HG03135 (cell line): ENCODE measurements at regions not wholly inside any gene's neighbourhood (a gene's known extent, or its start where the extent isn't known, plus 50 kb on each side); places are given as distances from the start of the nearest gene placed in this dataset.
A peak's percentile ranks its signal among the peaks of the same experiment; 100 is the strongest.

ENCODE experiments used
- ATAC-seq: cut with Tn5 transposase; IDR thresholded peaks from one replicate; pipeline ENCODE4 v1.9.1; 2021; ENCODE audit warnings: mild to moderate bottlenecking, moderate library complexity; ENCODE audit not compliant: unreplicated experiment

DNA sequence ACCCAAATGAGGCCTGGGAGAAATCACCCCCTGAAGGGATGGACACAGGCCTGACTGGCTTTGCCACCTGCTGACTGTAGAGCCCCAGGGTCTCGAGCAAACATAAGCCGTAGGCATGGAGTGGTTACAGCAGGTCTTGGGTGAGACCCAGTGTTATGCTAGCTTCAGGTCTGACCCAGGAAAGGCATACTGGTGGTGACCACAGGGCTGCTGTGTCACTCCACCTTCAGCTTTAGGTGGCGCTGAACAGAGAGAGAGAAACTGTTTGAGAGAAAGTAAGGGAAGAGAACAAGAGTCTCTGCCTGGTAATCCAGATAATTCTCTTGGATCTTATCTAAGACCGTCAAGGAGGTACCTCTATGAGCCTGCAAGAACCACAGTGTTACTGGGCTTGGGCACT is 1544.2 kb upstream of the TMEFF2 start:
- no peak for ATAC-seq

GRCh38 chr2:193712912-193713311 is 1518.2 kb upstream of the TMEFF2 start:
- no peak for ATAC-seq

- ATAC-seq = no peak
Observed at GRCh38 chr2:193703411-193703810, 1508.7 kb upstream of the TMEFF2 start.

DNA sequence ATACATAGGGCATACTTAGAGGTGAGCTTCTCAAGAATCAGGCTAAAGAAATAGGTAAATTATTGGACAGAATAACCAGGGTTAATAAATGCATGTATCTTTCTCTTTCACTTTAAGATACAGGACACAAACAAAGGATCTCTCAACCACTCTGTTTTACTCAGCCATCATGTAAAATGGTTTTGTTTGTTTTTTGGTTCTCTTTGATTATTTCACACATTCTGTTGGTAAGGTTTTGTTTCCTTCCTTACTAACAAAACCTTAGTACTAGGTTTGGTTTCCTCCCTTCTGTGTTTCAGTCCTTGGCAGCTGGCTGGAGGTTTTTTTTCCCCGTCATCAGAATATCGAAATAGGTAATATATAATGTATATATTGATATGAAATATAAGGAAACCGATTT is 1506.8 kb upstream of the TMEFF2 start:
- ATAC-seq = no peak

DNA sequence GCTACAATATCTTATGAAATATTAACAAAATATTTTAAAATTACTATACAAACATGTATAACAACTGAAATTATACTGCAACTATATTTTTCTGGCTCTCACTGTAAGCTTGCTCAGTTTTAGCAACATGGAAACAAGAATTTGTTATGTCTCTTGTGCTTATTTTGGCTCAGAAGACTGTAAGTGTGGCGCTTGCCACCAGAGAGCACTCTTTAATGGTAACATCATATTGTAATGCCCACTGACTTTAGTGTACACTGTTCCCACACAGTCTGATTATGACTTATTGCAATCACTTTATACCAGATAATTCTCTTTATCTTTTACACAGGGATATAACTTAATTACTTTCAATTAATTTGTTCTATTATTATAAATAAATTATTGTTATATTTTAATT is 1500.6 kb upstream of the TMEFF2 start:
- no peak for ATAC-seq

GRCh38 chr2:193693758-193694157 is 1499.0 kb upstream of the TMEFF2 start:
- ATAC-seq = no peak

DNA sequence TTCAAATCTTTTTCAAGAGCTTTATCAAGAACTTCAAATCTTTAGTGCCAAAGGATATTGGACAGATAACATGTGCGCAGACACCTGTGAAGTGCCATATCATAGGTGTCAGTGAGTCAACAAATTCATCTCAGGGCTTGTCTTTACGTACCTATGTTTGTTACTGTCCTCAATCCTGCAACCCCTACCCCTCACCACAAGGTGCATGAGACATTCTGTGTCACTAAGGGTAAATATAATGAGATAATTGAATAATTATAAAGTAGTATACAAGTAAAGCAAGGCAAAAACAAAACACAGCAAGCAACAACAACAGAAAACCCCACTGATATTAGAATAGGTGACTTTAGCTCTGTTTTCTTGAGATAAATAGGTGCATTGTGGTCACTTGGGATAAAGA is 1495.8 kb upstream of the TMEFF2 start:
- ATAC-seq = no peak

- ATAC-seq = no peak
Observed at GRCh38 chr2:193687195-193687594, 1492.5 kb upstream of the TMEFF2 start.

DNA sequence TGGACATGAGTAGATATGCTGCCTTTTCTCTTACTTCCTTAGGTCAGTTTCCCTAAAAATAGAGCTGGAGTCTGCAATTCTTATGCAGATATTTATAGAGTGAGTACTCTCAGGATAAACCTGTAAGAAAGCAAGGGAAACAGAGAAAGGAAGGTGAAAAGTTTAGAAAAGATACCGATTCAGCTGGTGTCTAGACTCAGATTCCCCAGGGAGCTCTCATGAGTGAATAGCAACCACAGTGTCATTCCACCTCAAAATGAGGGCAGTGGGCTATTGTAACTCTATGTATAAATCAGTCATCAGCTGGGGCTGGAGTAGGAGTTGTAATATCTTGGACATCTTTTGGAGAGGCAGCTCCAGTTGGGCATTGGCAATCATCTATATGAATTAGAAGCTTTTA is 1485.1 kb upstream of the TMEFF2 start:
- ATAC-seq = no peak

DNA sequence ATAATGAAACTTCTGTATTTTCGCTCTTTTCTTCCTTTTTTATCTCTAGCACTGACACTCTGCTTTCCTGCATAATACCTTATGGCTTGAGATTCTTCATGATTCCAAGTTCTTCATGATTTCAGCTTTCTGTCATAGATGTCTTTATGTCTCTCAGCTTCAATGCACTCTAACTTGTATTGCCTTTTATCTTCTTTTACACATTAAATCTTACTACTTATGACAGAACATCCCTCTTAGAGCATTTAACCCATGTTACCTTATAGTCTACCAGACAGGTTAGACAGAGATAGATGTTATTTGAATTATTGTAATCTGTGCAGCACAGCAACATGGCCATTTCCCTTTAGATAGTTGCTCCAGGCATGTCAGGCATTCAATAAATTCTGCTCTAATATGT is 1475.7 kb upstream of the TMEFF2 start:
- ATAC-seq = no peak

DNA sequence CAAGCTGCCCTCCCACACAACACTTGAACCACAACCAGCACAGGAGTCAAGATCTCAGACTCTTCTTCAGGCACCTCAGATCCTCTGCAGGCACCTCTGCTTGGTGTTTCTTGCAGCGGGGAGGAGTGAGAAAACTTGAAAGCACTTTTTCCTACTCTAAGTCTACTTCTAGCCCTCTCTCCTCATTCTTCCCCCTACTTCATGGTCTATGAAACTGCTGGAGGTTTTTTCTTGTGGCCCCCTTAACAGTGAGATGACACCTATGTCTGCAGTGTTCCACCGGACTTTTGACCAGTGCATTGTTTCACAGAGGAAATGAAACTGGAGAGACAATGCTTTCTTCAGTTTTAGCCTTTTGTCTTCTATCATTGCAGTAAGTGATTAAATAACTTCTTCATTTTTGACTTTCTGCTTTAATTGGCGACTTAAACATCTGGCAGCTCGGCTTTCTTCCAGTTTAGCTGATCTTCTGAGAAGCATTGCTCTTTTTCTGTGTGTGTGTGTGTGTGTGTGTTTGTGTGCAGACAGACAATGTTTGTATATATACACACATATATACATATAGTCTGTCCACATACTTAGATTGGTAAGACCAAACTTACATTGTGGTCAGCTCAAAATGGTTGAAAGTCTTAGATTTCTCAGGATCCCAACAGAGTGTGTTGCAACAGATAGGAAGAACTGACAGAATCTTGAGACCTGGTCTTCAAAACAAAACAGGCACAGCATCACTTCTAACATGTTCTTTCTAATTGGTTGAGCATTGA is 1474.0 kb upstream of the TMEFF2 start:
- ATAC-seq = no peak

GRCh38 chr2:193627927-193628272 is 1433.2 kb upstream of the TMEFF2 start:
- no peak for ATAC-seq

DNA sequence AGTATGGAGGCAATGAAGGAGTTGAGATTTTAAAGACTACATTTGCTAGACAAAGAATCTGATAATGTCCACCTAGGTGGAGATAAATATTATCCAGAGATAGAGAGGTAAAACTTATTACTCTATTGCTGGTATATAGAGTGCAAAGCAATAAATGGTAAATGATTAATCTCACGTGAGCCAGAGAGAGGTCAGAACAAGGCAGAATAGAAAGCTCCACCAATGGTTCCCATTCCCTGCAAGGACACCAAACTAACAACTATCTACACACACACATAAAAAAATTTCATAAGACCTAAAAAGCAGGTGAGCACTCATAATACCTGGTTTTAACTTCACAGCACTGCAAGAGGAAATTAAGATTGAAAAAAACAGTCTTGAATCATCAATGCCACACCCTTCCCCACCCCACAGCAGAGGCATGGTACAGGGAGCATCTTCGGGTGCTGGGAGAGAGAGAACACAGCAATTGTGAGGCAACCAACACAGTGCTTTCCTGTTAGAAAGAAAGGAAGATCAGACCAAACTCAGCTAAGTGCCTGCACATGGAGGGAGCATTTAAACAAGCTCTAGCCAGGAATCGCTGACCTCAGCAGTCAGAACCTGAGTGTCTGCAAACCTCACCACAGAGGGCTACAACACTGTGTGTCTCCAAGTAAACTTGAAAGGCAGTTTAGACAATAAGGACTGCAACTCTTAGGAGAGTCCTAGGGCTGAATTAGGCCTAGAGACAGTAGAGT is 1432.6 kb upstream of the TMEFF2 start:
- no peak for ATAC-seq

- no peak for ATAC-seq
Observed at GRCh38 chr2:193608451-193608850, 1413.7 kb upstream of the TMEFF2 start.

- ATAC-seq = no peak
Observed at GRCh38 chr2:193590831-193591230, 1396.1 kb upstream of the TMEFF2 start.

DNA sequence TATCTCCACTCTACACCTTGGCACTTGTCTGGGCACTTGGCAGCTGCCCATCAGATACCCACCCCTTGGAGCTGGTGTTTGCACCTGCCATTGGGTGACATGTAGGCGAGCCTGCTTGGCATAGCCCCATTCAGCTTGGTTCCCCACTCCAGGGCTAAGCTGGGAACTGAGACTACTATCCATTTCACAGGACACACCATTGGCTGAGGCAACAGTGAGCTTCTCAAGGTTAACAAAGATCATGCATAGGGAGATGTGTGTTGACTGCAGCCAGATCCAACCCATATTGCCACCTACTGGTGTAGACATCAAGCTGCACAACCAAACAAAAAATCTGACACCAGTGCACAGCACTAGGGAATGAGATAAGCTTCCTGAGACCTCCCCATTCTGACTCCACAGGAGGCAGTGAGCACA is 1389.8 kb upstream of the TMEFF2 start:
- ATAC-seq = peak; percentile 82

- no peak for ATAC-seq
Observed at GRCh38 chr2:193583638-193584400, 1389.1 kb upstream of the TMEFF2 start.

DNA sequence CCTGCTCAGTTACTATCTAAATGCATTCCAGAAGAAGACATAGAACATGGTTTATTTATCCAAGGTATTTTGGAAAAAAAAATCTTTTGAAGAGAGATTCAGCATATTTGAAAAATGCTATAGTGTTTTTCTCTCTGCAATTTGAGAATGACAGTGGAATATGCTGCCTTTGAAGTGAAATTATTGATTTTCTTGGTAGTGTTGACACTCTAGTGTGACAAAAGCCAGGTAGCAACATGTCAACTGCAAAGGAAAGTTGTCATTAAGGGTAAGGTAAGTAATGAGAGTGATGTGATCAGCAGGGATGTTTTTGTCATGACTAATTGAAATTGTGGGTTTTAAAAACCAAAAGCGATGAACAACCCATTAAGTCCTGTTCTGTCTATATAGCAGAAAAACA is 1387.1 kb upstream of the TMEFF2 start:
- ATAC-seq = no peak

GRCh38 chr2:193580176-193580950 is 1385.6 kb upstream of the TMEFF2 start:
- no peak for ATAC-seq

- ATAC-seq = no peak
Observed at GRCh38 chr2:193566886-193567285, 1372.2 kb upstream of the TMEFF2 start.

DNA sequence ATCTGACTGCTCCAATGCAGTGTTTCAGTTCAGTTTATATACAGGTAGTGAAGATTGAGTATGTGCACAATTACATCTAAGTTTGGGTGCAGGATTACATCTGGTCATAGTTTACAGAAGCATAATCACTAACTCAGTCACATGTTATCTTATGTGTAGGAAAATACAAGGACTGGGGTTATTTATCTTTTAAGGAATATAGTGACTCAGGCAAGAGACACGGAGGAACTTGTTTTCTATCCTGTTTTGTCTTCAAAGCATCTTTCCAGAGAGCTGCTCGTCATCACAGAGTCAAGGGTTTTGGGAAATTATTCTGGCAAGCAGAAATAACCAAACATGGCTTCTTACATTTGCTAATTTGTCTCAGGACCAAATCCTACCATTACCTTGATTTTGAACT is 1371.5 kb upstream of the TMEFF2 start:
- no peak for ATAC-seq
